Erythroblast (primary cell): ENCODE measurements at regions not wholly inside any gene's neighbourhood (a gene's known extent, or its start where the extent isn't known, plus 50 kb on each side); places are given as distances from the start of the nearest gene placed in this dataset.

Source experiments
- GATA1 ChIP-seq: IDR thresholded peaks from 2 replicates; pipeline ENCODE4 v1.6.1; 2011; ENCODE audit warnings: low read depth, mild to moderate bottlenecking, control low read depth, low read length, moderate library complexity
- POLR2A ChIP-seq: IDR thresholded peaks from 2 replicates; pipeline ENCODE4 v1.6.1; 2011; ENCODE audit warnings: mild to moderate bottlenecking, low read length

DNA sequence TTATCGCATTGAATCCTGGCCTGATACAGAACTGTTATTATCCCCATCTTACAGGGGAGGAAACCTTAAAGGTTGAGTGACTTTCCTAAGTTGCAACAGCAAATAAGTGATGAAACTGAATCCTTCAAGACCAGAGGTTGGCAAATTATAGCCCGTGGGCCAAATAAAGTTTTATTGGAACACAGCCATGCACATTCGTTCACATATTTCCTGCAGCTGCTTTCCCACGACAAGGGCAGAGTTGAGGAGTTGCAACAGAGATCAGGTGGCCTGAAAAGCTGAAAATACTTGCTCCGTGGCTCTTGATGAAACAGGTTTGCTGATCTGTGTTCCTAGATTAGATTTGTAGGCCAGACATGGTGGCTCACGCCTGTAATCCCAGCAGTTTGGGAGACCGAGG is 126.7 kb downstream of the PHETA1 start:
- TF ChIP-seq POLR2A = no peak
- no peak for TF ChIP-seq GATA1
